ENCODE measurements at regions not wholly inside any gene's neighbourhood (a gene's known extent, or its start where the extent isn't known, plus 50 kb on each side); places are given as distances from the start of the nearest gene placed in this dataset.
"Not testable (repeated sequence)": the region's sequence is repeated elsewhere in the genome, so short reads cannot be mapped to it uniquely, and the experiment has no call there.

- TF ChIP-seq, protein P1, sequence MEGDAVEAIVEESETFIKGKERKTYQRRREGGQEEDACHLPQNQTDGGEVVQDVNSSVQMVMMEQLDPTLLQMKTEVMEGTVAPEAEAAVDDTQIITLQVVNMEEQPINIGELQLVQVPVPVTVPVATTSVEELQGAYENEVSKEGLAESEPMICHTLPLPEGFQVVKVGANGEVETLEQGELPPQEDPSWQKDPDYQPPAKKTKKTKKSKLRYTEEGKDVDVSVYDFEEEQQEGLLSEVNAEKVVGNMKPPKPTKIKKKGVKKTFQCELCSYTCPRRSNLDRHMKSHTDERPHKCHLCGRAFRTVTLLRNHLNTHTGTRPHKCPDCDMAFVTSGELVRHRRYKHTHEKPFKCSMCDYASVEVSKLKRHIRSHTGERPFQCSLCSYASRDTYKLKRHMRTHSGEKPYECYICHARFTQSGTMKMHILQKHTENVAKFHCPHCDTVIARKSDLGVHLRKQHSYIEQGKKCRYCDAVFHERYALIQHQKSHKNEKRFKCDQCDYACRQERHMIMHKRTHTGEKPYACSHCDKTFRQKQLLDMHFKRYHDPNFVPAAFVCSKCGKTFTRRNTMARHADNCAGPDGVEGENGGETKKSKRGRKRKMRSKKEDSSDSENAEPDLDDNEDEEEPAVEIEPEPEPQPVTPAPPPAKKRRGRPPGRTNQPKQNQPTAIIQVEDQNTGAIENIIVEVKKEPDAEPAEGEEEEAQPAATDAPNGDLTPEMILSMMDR (IDR thresholded peaks at IDR 0.05; ENCODE audit: control extremely low read depth, extremely low read depth, low read depth, missing control alignments), result no peak
- CTCF ChIA-PET, result interaction anchor here (1.7 kb wide), 1 partner anchor 14 kb away, joined by 6 read pairs; no protein-coding TSS in a partner anchor
- POLR2A ChIA-PET, result no interaction called here
- no peak for DNase-seq (ENCODE audit: extremely low spot score)
Observed at GRCh38 chr15:31609258-31609681, 282.6 kb downstream of the KLF13 start.

DNA sequence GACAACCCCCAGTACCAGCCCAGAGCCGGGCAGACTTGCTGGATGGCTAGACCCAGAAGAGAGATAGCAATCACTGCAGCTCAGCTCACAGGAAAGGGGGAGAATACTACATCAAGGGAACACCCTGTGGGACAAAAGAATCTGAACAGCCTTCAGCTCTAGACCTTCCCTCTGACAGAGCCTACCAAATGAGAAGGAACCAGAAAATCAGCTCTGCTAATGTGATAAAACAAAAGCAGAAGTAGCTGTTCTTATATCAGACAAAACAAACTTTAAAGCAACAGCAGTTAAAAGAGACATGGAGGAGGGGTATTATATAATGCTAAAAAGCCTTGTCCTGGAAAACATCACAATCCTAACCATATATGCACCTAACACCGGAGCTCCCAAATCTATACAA lies 283.3 kb downstream of the KLF13 start:
- no peak for DNase-seq (ENCODE audit: extremely low spot score)
- TF ChIP-seq, protein P1 (IDR thresholded peaks at IDR 0.05; ENCODE audit: control extremely low read depth, extremely low read depth, low read depth, missing control alignments), result no peak
- POLR2A ChIA-PET, result no interaction called here
- CTCF ChIA-PET, result interaction anchor here (1.7 kb wide), 1 partner anchor 14 kb away, joined by 6 read pairs; no protein-coding TSS in a partner anchor

DNA sequence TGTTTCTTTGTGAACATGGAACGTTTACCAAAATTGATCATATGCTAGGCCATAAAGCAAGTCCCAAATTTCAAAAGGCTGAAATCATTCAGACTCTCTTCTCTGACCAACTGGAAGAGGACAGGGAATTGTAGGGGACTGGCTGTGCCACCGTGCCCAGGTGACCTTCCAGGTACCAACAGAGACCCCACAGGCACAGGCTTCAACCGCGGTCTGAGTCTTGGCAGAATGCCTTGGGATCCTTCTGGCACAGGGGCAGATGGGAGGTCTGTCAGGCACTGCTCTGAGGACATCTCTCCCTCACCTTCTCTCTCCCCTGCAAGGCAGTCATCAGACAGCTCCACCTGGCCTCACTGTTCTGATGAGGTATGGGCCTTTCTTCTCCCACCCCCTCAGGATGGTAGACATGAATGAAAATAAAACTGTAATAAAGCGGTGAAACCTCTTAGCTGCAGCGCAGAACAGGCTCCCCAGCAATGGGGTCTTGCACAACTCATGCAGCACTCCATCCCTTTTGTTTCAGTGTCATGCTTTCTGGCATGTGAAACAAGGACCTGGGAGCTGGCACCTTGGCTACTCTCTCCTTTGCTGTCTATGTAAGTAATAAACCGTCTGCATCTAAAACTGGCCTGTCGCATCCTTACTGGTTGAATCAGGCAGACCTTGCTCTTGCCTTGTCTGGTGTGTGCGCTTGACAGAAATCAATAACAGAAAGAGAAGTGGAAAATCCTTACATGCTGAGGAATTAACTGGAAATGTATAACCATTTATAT lies 289.2 kb downstream of the KLF13 start:
- TF ChIP-seq, protein P1 (IDR thresholded peaks at IDR 0.05; ENCODE audit: control extremely low read depth, extremely low read depth, low read depth, missing control alignments), result no peak
- DNase-seq (ENCODE audit: extremely low spot score), result no peak
- CTCF ChIA-PET, result no interaction called here
- POLR2A ChIA-PET, result interaction anchor here (0.7 kb wide), 1 partner anchor 670 kb away, joined by 3 read pairs; no protein-coding TSS in a partner anchor

GRCh38 chr15:31623297-31623696 lies 296.7 kb downstream of the KLF13 start:
- POLR2A ChIA-PET, result not testable (repeated sequence)

DNA sequence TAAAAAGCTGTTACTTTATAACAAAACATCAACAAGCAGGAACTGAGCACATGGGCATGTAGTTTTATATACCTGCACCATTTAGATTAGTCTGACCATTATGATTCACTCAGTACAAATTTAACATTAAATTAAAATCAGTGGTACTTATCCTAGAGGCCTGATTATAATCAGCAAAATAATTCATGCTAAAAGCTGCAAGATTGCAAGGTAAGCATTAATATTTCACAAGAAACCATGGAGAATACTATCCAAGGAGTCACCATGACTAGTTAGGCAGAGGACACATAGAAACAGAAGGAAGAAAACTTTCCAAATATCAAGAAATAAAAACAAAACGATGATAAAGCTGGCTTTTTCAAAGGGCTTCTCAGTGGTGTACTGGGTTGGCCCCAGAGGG lies 297.5 kb downstream of the KLF13 start:
- DNase-seq (ENCODE audit: extremely low spot score); POLR2A ChIA-PET; CTCF ChIA-PET: not testable (repeated sequence)

More at GRCh38 chr15:31623297-31623696, 296.7 kb downstream of the KLF13 start:
- CTCF ChIA-PET; DNase-seq (ENCODE audit: extremely low spot score): not testable (repeated sequence)

- DNase-seq (ENCODE audit: extremely low spot score); POLR2A ChIA-PET; CTCF ChIA-PET: not testable (repeated sequence)
Observed at GRCh38 chr15:31635715-31636114, 309.1 kb downstream of the KLF13 start.

GRCh38 chr15:31636911-31637310 lies 310.3 kb downstream of the KLF13 start:
- DNase-seq (ENCODE audit: extremely low spot score); CTCF ChIA-PET; POLR2A ChIA-PET: not testable (repeated sequence)

GRCh38 chr15:31643955-31644354 lies 317.3 kb downstream of the KLF13 start:
- POLR2A ChIA-PET; DNase-seq (ENCODE audit: extremely low spot score); CTCF ChIA-PET: not testable (repeated sequence)

DNA sequence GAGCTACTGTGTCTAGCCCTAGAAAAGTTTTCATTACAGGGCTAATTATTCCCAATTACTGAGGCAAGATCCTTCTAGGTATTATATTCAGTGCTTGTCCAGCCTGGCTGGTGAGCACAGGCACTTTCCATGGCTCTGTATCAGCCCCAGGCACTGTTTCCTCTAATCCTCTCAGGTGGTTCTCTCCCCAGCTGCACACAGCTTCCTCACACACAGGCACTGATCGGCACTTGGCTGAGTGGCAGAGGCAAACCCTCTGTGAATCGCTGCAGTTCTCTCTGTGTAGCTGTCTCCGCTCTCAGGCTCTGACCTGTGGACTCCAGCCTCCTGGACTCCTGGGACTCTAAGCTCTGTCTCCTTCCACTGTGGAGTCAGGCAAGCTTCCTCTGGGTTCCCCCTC lies 318.1 kb downstream of the KLF13 start:
- POLR2A ChIA-PET; CTCF ChIA-PET; DNase-seq (ENCODE audit: extremely low spot score): not testable (repeated sequence)

- POLR2A ChIA-PET; CTCF ChIA-PET; DNase-seq (ENCODE audit: extremely low spot score): not testable (repeated sequence)
Observed at GRCh38 chr15:31647337-31647826, 320.7 kb downstream of the KLF13 start.

- CTCF ChIA-PET, result not testable (repeated sequence)
Observed at GRCh38 chr15:31649634-31650033, 323.0 kb downstream of the KLF13 start.

More at GRCh38 chr15:31649634-31650033, 323.0 kb downstream of the KLF13 start:
- DNase-seq (ENCODE audit: extremely low spot score); POLR2A ChIA-PET: not testable (repeated sequence)

Data from GM10248 (cell line).